Stimulated activated naive B cell treated with anti-CD40 and anti-IgM and Interleukin-4, amounts not matched to agents 10 μg/mL and 1 μg/mL and 100 μg/mL, for 72 hours (primary cell): ENCODE measurements at regions not wholly inside any gene's neighbourhood (a gene's known extent, or its start where the extent isn't known, plus 50 kb on each side); places are given as distances from the start of the nearest gene placed in this dataset.
"Not testable (repeated sequence)": the region's sequence is repeated elsewhere in the genome, so short reads cannot be mapped to it uniquely, and the experiment has no call there.

ENCODE experiments used
- ATAC-seq, 2 donors: fragments of 150-1000 bp; cut with Tn5 transposase; replicated peaks; 2 replicates each; pipeline ENCODE4 v1.10.0; 2021; ENCODE audit warnings: moderate library complexity in 1 of 2
- DNase-seq: peaks from one replicate; pipeline ENCODE4 v3.0.0; 2021
- H3K27ac Mint-ChIP-seq: one replicate; pipeline ENCODE4 v1.8.0; 2022; ENCODE audit warnings: mild to moderate bottlenecking, mixed read lengths
- H3K27me3 Mint-ChIP-seq, 2 donors: one replicate each; pipeline ENCODE4 v1.8.0; 2022; ENCODE audit warnings: mixed read lengths in 2 of 2
- H3K36me3 Mint-ChIP-seq, 2 donors: one replicate each; pipeline ENCODE4 v1.8.0; 2022; ENCODE audit warnings: mixed read lengths in 2 of 2, mild to moderate bottlenecking in 1 of 2
- H3K4me1 Mint-ChIP-seq, 2 donors: one replicate each; pipeline ENCODE4 v1.8.0; 2022; ENCODE audit warnings: mixed read lengths in 2 of 2, mild to moderate bottlenecking in 1 of 2
- H3K4me3 Mint-ChIP-seq, 2 donors: one replicate each; pipeline ENCODE4 v1.8.0; 2022; ENCODE audit warnings: mild to moderate bottlenecking in 2 of 2, mixed read lengths in 2 of 2, moderate library complexity in 1 of 2
- H3K9me3 Mint-ChIP-seq, 2 donors: one replicate each; pipeline ENCODE4 v1.8.0; 2022; ENCODE audit warnings: mixed read lengths in 2 of 2, mild to moderate bottlenecking in 1 of 2

GRCh38 chr9:129561594-129562281 lies 59.2 kb downstream of the C9orf50 start:
- no peak for ATAC-seq
- peaks cover 35 to 52% of the 10 kb centered on the region in 2 donors for H3K27me3 Mint-ChIP-seq

GRCh38 chr9:129560881-129561306 lies 60.0 kb downstream of the C9orf50 start:
- H3K27ac Mint-ChIP-seq, result no peak overlapping the region
- ATAC-seq, result no peak

More at GRCh38 chr9:129561594-129562281, 59.2 kb downstream of the C9orf50 start:
- H3K9me3 Mint-ChIP-seq, result no peaks in the 10 kb centered on the region
- H3K4me3 Mint-ChIP-seq, result no peak overlapping the region
- no peak for DNase-seq
- no peak overlapping the region for H3K27ac Mint-ChIP-seq
- H3K4me1 Mint-ChIP-seq, result no peaks in the 10 kb centered on the region
- no peaks in the 10 kb centered on the region for H3K36me3 Mint-ChIP-seq

GRCh38 chr9:129559506-129559881 lies 61.4 kb downstream of the C9orf50 start:
- ATAC-seq (no peak), DNase-seq (no peak)
- H3K27ac Mint-ChIP-seq, result no peak overlapping the region
- H3K9me3 Mint-ChIP-seq, result no peaks in the 10 kb centered on the region
- H3K27me3 Mint-ChIP-seq, result peaks cover 27 to 41% of the 10 kb centered on the region in 2 donors
- no peaks in the 10 kb centered on the region for H3K36me3 Mint-ChIP-seq
- H3K4me3 Mint-ChIP-seq, result no peak overlapping the region
- no peaks in the 10 kb centered on the region for H3K4me1 Mint-ChIP-seq

More at GRCh38 chr9:129560881-129561306, 60.0 kb downstream of the C9orf50 start:
- H3K27me3 Mint-ChIP-seq, result peaks cover 34 to 49% of the 10 kb centered on the region in 2 donors
- H3K9me3 Mint-ChIP-seq, result no peaks in the 10 kb centered on the region
- no peaks in the 10 kb centered on the region for H3K4me1 Mint-ChIP-seq
- no peak for DNase-seq
- no peaks in the 10 kb centered on the region for H3K36me3 Mint-ChIP-seq
- H3K4me3 Mint-ChIP-seq, result no peak overlapping the region

GRCh38 chr9:129558551-129559505 lies 62.1 kb downstream of the C9orf50 start:
- H3K27me3 Mint-ChIP-seq, result peaks cover 27 to 46% of the 10 kb centered on the region in 2 donors
- no peak overlapping the region for H3K4me3 Mint-ChIP-seq
- H3K36me3 Mint-ChIP-seq, result no peaks in the 10 kb centered on the region
- H3K4me1 Mint-ChIP-seq, result no peaks in the 10 kb centered on the region
- no peak overlapping the region for H3K27ac Mint-ChIP-seq
- ATAC-seq, result no peak
- no peak for DNase-seq
- no peaks in the 10 kb centered on the region for H3K9me3 Mint-ChIP-seq

GRCh38 chr9:129558063-129558550 lies 62.8 kb downstream of the C9orf50 start:
- Mint-ChIP-seq H3K27me3 (peaks cover 34 to 53% of the 10 kb centered on the region in 2 donors), H3K27ac (no peak overlapping the region), H3K4me1 (no peaks in the 10 kb centered on the region), H3K4me3 (no peak overlapping the region), H3K9me3 (no peaks in the 10 kb centered on the region), H3K36me3 (no peaks in the 10 kb centered on the region)
- DNase-seq (no peak), ATAC-seq (no peak)

- H3K4me1 Mint-ChIP-seq, result no peaks in the 10 kb centered on the region
- no peaks in the 10 kb centered on the region for H3K36me3 Mint-ChIP-seq
- no peaks in the 10 kb centered on the region for H3K9me3 Mint-ChIP-seq
- no peak for ATAC-seq
- no peak overlapping the region for H3K4me3 Mint-ChIP-seq
- DNase-seq, result no peak
- peaks cover 36 to 55% of the 10 kb centered on the region in 2 donors for H3K27me3 Mint-ChIP-seq
- H3K27ac Mint-ChIP-seq, result no peak overlapping the region
Observed at GRCh38 chr9:129557192-129558036, 63.5 kb downstream of the C9orf50 start.

- Mint-ChIP-seq H3K9me3 (no peaks in the 10 kb centered on the region), H3K27ac (no peak overlapping the region), H3K4me1 (no peaks in the 10 kb centered on the region), H3K27me3 (peaks cover 43 to 60% of the 10 kb centered on the region in 2 donors), H3K4me3 (no peak overlapping the region), H3K36me3 (no peaks in the 10 kb centered on the region)
- ATAC-seq, result no peak
- no peak for DNase-seq
Observed at GRCh38 chr9:129556491-129557191, 64.3 kb downstream of the C9orf50 start.

- H3K4me3 Mint-ChIP-seq, result no peak overlapping the region
- DNase-seq (no peak), ATAC-seq (no peak)
- no peaks in the 10 kb centered on the region for H3K9me3 Mint-ChIP-seq
- no peaks in the 10 kb centered on the region for H3K36me3 Mint-ChIP-seq
- H3K27ac Mint-ChIP-seq, result no peak overlapping the region
- H3K4me1 Mint-ChIP-seq, result peaks cover under 1 to 1% of the 10 kb centered on the region in 2 donors
- H3K27me3 Mint-ChIP-seq, result peaks cover 44 to 60% of the 10 kb centered on the region in 2 donors
Observed at GRCh38 chr9:129555512-129556215, 65.2 kb downstream of the C9orf50 start.

GRCh38 chr9:129554649-129555048 lies 66.3 kb downstream of the C9orf50 start:
- peaks cover 47 to 66% of the 10 kb centered on the region in 2 donors for H3K27me3 Mint-ChIP-seq
- H3K27ac Mint-ChIP-seq, result no peak overlapping the region
- H3K4me3 Mint-ChIP-seq, result no peak overlapping the region
- H3K9me3 Mint-ChIP-seq, result no peaks in the 10 kb centered on the region
- no peaks in the 10 kb centered on the region for H3K36me3 Mint-ChIP-seq
- DNase-seq, result no peak
- no peak for ATAC-seq
- peaks cover 4 to 6% of the 10 kb centered on the region in 2 donors for H3K4me1 Mint-ChIP-seq

- no peaks in the 10 kb centered on the region for H3K36me3 Mint-ChIP-seq
- H3K4me3 Mint-ChIP-seq, result no peak overlapping the region
- ATAC-seq (no peak), DNase-seq (no peak)
- H3K27me3 Mint-ChIP-seq, result peaks cover 54 to 69% of the 10 kb centered on the region in 2 donors
- H3K4me1 Mint-ChIP-seq, result peaks cover 6 to 7% of the 10 kb centered on the region in 2 donors
- H3K9me3 Mint-ChIP-seq, result no peaks in the 10 kb centered on the region
- H3K27ac Mint-ChIP-seq, result no peak overlapping the region
Observed at GRCh38 chr9:129553277-129553676, 67.6 kb downstream of the C9orf50 start.

- H3K27me3 Mint-ChIP-seq, result peaks cover 54 to 74% of the 10 kb centered on the region in 2 donors
- no peak overlapping the region for H3K4me3 Mint-ChIP-seq
- H3K4me1 Mint-ChIP-seq, result peaks cover 6 to 7% of the 10 kb centered on the region in 2 donors
- H3K9me3 Mint-ChIP-seq, result no peaks in the 10 kb centered on the region
- H3K36me3 Mint-ChIP-seq, result no peaks in the 10 kb centered on the region
- ATAC-seq (no peak), DNase-seq (no peak)
- no peak overlapping the region for H3K27ac Mint-ChIP-seq
Observed at GRCh38 chr9:129552064-129552463, 68.8 kb downstream of the C9orf50 start.

- DNase-seq, result no peak
- H3K27ac Mint-ChIP-seq, result no peak overlapping the region
- peaks cover 6 to 7% of the 10 kb centered on the region in 2 donors for H3K4me1 Mint-ChIP-seq
- H3K9me3 Mint-ChIP-seq, result no peaks in the 10 kb centered on the region
- H3K4me3 Mint-ChIP-seq, result no peak overlapping the region
- ATAC-seq, result no peak
- no peaks in the 10 kb centered on the region for H3K36me3 Mint-ChIP-seq
- peaks cover 58 to 76% of the 10 kb centered on the region in 2 donors for H3K27me3 Mint-ChIP-seq
Observed at GRCh38 chr9:129551393-129551973, 69.4 kb downstream of the C9orf50 start.

GRCh38 chr9:129550977-129551376 lies 69.9 kb downstream of the C9orf50 start:
- not testable (repeated sequence) for H3K4me1 Mint-ChIP-seq, H3K27ac Mint-ChIP-seq, DNase-seq, H3K9me3 Mint-ChIP-seq, H3K36me3 Mint-ChIP-seq, ATAC-seq, H3K4me3 Mint-ChIP-seq
- H3K27me3 Mint-ChIP-seq, result peaks cover 61 to 77% of the 10 kb centered on the region in 2 donors
